GM06990 (cell line): ENCODE measurements at regions not wholly inside any gene's neighbourhood (a gene's known extent, or its start where the extent isn't known, plus 50 kb on each side); places are given as distances from the start of the nearest gene placed in this dataset.
"Not testable (repeated sequence)": the region's sequence is repeated elsewhere in the genome, so short reads cannot be mapped to it uniquely, and the experiment has no call there.

Experiments
- DNase-seq: peaks from one replicate; pipeline ENCODE4 v3.0.0-alpha.2; 2011; ENCODE audit not compliant: insufficient read length; ENCODE audit errors: extremely low read depth
- H3K27me3 ChIP-seq: replicated peaks from 2 replicates; pipeline ENCODE4 v1.6.0; 2011; ENCODE audit warnings: low read length; ENCODE audit not compliant: control insufficient read depth, insufficient read depth
- H3K36me3 ChIP-seq: 2 replicates; pipeline ENCODE4 v1.5.1; 2011; ENCODE audit warnings: low read length; ENCODE audit not compliant: control insufficient read depth, insufficient read depth
- H3K4me3 ChIP-seq: replicated peaks from 2 replicates; pipeline ENCODE4 v1.5.1; 2011; ENCODE audit warnings: low read depth, mild to moderate bottlenecking, control low read depth, low read length
- CTCF ChIP-seq: IDR thresholded peaks from 2 replicates; pipeline ENCODE4 v1.5.1; 2011; ENCODE audit warnings: low read length, control low read depth, mild to moderate bottlenecking, inconsistent platforms; ENCODE audit not compliant: insufficient read depth, poor library complexity, severe bottlenecking

GRCh38 chr12:114041136-114041535, 75.0 kb upstream of the RBM19 start:
- H3K27me3 ChIP-seq: no peaks in the 10 kb centered on the region; the same call in 1 of the 2 replicates
- H3K4me3 ChIP-seq: no peak overlapping the region
- no peak for TF ChIP-seq CTCF
- H3K36me3 ChIP-seq: no peaks in the 10 kb centered on the region
- DNase-seq: no peak

GRCh38 chr12:114038962-114039361, 72.8 kb upstream of the RBM19 start:
- Histone ChIP-seq H3K36me3 (no peaks in the 10 kb centered on the region), H3K27me3 (no peaks in the 10 kb centered on the region; the same call in 1 of the 2 replicates), H3K4me3 (no peak overlapping the region)
- DNase-seq: no peak
- no peak for TF ChIP-seq CTCF

- Histone ChIP-seq H3K4me3 (no peak overlapping the region), H3K36me3 (no peaks in the 10 kb centered on the region), H3K27me3 (no peaks in the 10 kb centered on the region)
- no peak for TF ChIP-seq CTCF
- DNase-seq: no peak
These were observed 66.7 kb upstream of the RBM19 start for GRCh38 chr12:114032801-114033200.

GRCh38 chr12:114030451-114030850, 64.3 kb upstream of the RBM19 start:
- no peaks in the 10 kb centered on the region for H3K36me3 ChIP-seq
- H3K27me3 ChIP-seq: no peaks in the 10 kb centered on the region
- H3K4me3 ChIP-seq: no peak overlapping the region
- DNase-seq: no peak
- no peak for TF ChIP-seq CTCF

GRCh38 chr12:114026805-114027204, 60.7 kb upstream of the RBM19 start:
- DNase-seq: no peak
- Histone ChIP-seq H3K27me3 (no peaks in the 10 kb centered on the region; the same call in 1 of the 2 replicates), H3K36me3 (no peaks in the 10 kb centered on the region), H3K4me3 (no peak overlapping the region)
- no peak for TF ChIP-seq CTCF

GRCh38 chr12:114025935-114026334, 59.8 kb upstream of the RBM19 start:
- no peaks in the 10 kb centered on the region for H3K36me3 ChIP-seq
- DNase-seq: no peak
- no peak overlapping the region for H3K4me3 ChIP-seq
- H3K27me3 ChIP-seq: no peaks in the 10 kb centered on the region; the same call in 1 of the 2 replicates
- no peak for TF ChIP-seq CTCF

GRCh38 chr12:114022081-114022480, 56.0 kb upstream of the RBM19 start:
- not testable (repeated sequence) for DNase-seq, H3K27me3 ChIP-seq, H3K36me3 ChIP-seq, H3K4me3 ChIP-seq
